ENCODE measurements at regions not wholly inside any gene's neighbourhood (a gene's known extent, or its start where the extent isn't known, plus 50 kb on each side); places are given as distances from the start of the nearest gene placed in this dataset.

- no peak for TF ChIP-seq CTCF (IDR thresholded peaks at IDR 0.05; ENCODE audit: low read length, missing control alignments)
- DNase-seq (ENCODE audit: low read depth), result no peak
- no peak overlapping the region for H3K4me3 ChIP-seq (replicated peaks; ENCODE audit: low read depth, low read length)
Observed at GRCh38 chr15:100714749-100715342, 112.5 kb downstream of the ASB7 start.

GRCh38 chr15:100715571-100716455 lies 113.4 kb downstream of the ASB7 start:
- TF ChIP-seq CTCF (IDR thresholded peaks at IDR 0.05; ENCODE audit: low read length, missing control alignments), result no peak
- no peak for DNase-seq (ENCODE audit: low read depth)
- no peak overlapping the region for H3K4me3 ChIP-seq (replicated peaks; ENCODE audit: low read depth, low read length)

- H3K4me3 ChIP-seq (replicated peaks; ENCODE audit: low read depth, low read length), result no peak overlapping the region
- no peak for DNase-seq (ENCODE audit: low read depth)
- no peak for TF ChIP-seq CTCF (IDR thresholded peaks at IDR 0.05; ENCODE audit: low read length, missing control alignments)
Observed at GRCh38 chr15:100716456-100717085, 114.2 kb downstream of the ASB7 start.

- no peak overlapping the region for H3K4me3 ChIP-seq (replicated peaks; ENCODE audit: low read depth, low read length)
- no peak for TF ChIP-seq CTCF (IDR thresholded peaks at IDR 0.05; ENCODE audit: low read length, missing control alignments)
- DNase-seq (ENCODE audit: low read depth), result no peak
Observed at GRCh38 chr15:100717596-100717995, 115.2 kb downstream of the ASB7 start.

- TF ChIP-seq CTCF (IDR thresholded peaks at IDR 0.05; ENCODE audit: low read length, missing control alignments), result no peak
- DNase-seq (ENCODE audit: low read depth), result no peak
- H3K4me3 ChIP-seq (replicated peaks; ENCODE audit: low read depth, low read length), result no peak overlapping the region
Observed at GRCh38 chr15:100718075-100718980, 115.9 kb downstream of the ASB7 start.

- no peak overlapping the region for H3K4me3 ChIP-seq (replicated peaks; ENCODE audit: low read depth, low read length)
- TF ChIP-seq CTCF (IDR thresholded peaks at IDR 0.05; ENCODE audit: low read length, missing control alignments), result no peak
- DNase-seq (ENCODE audit: low read depth), result no peak
Observed at GRCh38 chr15:100720406-100720967, 118.1 kb downstream of the ASB7 start.

Measured in fibroblast of pulmonary artery (primary cell).